ENCODE measurements at regions not wholly inside any gene's neighbourhood (a gene's known extent, or its start where the extent isn't known, plus 50 kb on each side); places are given as distances from the start of the nearest gene placed in this dataset.

- TF ChIP-seq CTCF (IDR thresholded peaks at IDR 0.05; ENCODE audit: low read length) (no peak), EZH2 (optimal IDR thresholded peaks at IDR 0.05; ENCODE audit: low read depth, low read length) (no peak), EZH2phosphoT487 (IDR thresholded peaks at IDR 0.05; ENCODE audit: low read length) (no peak)
These were observed 839.3 kb upstream of the GRIA3 start for GRCh38 chrX:122344816-122345215.
